ENCODE measurements at regions not wholly inside any gene's neighbourhood (a gene's known extent, or its start where the extent isn't known, plus 50 kb on each side); places are given as distances from the start of the nearest gene placed in this dataset.
"Not testable (repeated sequence)": the region's sequence is repeated elsewhere in the genome, so short reads cannot be mapped to it uniquely, and the experiment has no call there.

GRCh38 chr6:81585686-81586085, 166.8 kb downstream of the TENT5A start:
- H2AK5ac ChIP-seq (ENCODE audit: low read depth, low read length); H2AFZ ChIP-seq (ENCODE audit: low read length); POLR2A ChIA-PET (ENCODE audit: partially characterized antibody); H3K18ac ChIP-seq (ENCODE audit: extremely low read depth, low read length); H3K4ac ChIP-seq (replicated peaks; ENCODE audit: insufficient read length, low read depth, low read length); H2BK15ac ChIP-seq (ENCODE audit: low read length); DNase-seq (ENCODE audit: low read depth in 1 of 2, low spot score in 2 of 2); H4K8ac ChIP-seq (ENCODE audit: extremely low read depth, insufficient read depth, low read length); H2BK120ac ChIP-seq (replicated peaks; ENCODE audit: low read depth, low read length); H3K56ac ChIP-seq (replicated peaks; ENCODE audit: insufficient read length, low read depth, low read length); H2BK5ac ChIP-seq (ENCODE audit: low read depth, low read length); H3K4me1 ChIP-seq (replicated peaks in 1 of 4; ENCODE audit: control insufficient read depth in 3 of 4, insufficient read depth in 4 of 4, low read length in 3 of 4); CTCF ChIA-PET (ENCODE audit: partially characterized antibody); H2BK20ac ChIP-seq (ENCODE audit: low read length); H3K79me2 ChIP-seq (ENCODE audit: control insufficient read depth in 1 of 2, insufficient read depth in 2 of 2, low read length in 2 of 2); H3K4me2 ChIP-seq (ENCODE audit: insufficient read depth in 1 of 2, low read depth in 2 of 2, low read length in 2 of 2); H3K79me1 ChIP-seq (ENCODE audit: low read depth, low read length); H4K5ac ChIP-seq (ENCODE audit: insufficient read length, low read depth, low read length); H3K4me3 ChIP-seq (ENCODE audit: extremely low read depth in 1 of 4, insufficient read depth in 2 of 4, low read depth in 3 of 4, low read length in 4 of 4); H3K36me3 ChIP-seq (ENCODE audit: control insufficient read depth in 2 of 4, insufficient read depth in 4 of 4, low read length in 3 of 4); H3K23me2 ChIP-seq (ENCODE audit: low read depth, low read length); H3K9me3 ChIP-seq (ENCODE audit: insufficient read depth in 2 of 2, low read depth in 1 of 2, low read length in 1 of 2); H3K27ac ChIP-seq (ENCODE audit: low read depth, low read length); FAIRE-seq; H4K20me1 ChIP-seq (replicated peaks in 1 of 2; ENCODE audit: control insufficient read depth in 1 of 2, insufficient read depth in 2 of 2, low read length in 2 of 2); H3K9ac ChIP-seq (replicated peaks in 1 of 4; ENCODE audit: extremely low read depth in 1 of 4, low read depth in 3 of 4, low read length in 3 of 4); H3K14ac ChIP-seq (ENCODE audit: insufficient read length); H4K91ac ChIP-seq (replicated peaks; ENCODE audit: insufficient read length, low read length); H3K23ac ChIP-seq (ENCODE audit: insufficient read length); H3K27me3 ChIP-seq (replicated peaks in 1 of 4; ENCODE audit: control insufficient read depth in 3 of 4, extremely low read depth in 1 of 4, insufficient read depth in 3 of 4, low read length in 3 of 4); H2BK12ac ChIP-seq (ENCODE audit: low read depth, low read length): not testable (repeated sequence)
- 89% methylated on average over 1 of the region's 1 CpG; no CpG with 5 or more reads in 1 of the 2 experiments for WGBS, 2 experiments (ENCODE audit: extremely low coverage in 1 of 2, insufficient coverage in 1 of 2, insufficient read length in 1 of 2, insufficient replicate concordance in 2 of 2, low coverage in 1 of 2, low lambda C conversion rate in 2 of 2, missing lambda C conversion rate in 1 of 2)

- H3K27me3 ChIP-seq (replicated peaks in 1 of 4; ENCODE audit: control insufficient read depth in 3 of 4, extremely low read depth in 1 of 4, insufficient read depth in 3 of 4, low read length in 3 of 4); H3K4me2 ChIP-seq (ENCODE audit: insufficient read depth in 1 of 2, low read depth in 2 of 2, low read length in 2 of 2): not testable (repeated sequence)
- WGBS, 2 experiments (ENCODE audit: extremely low coverage in 1 of 2, insufficient coverage in 1 of 2, insufficient read length in 1 of 2, insufficient replicate concordance in 2 of 2, low coverage in 1 of 2, low lambda C conversion rate in 2 of 2, missing lambda C conversion rate in 1 of 2), result 90% methylated on average over 2 of the region's 2 CpGs; no CpG with 5 or more reads in 1 of the 2 experiments
Observed at GRCh38 chr6:81584156-81584555, 168.3 kb downstream of the TENT5A start.

More at GRCh38 chr6:81584156-81584555, 168.3 kb downstream of the TENT5A start:
- H3K23ac ChIP-seq (ENCODE audit: insufficient read length); H3K9ac ChIP-seq (replicated peaks in 1 of 4; ENCODE audit: extremely low read depth in 1 of 4, low read depth in 3 of 4, low read length in 3 of 4); H2BK20ac ChIP-seq (ENCODE audit: low read length); POLR2A ChIA-PET (ENCODE audit: partially characterized antibody); H4K91ac ChIP-seq (replicated peaks; ENCODE audit: insufficient read length, low read length); H3K79me2 ChIP-seq (ENCODE audit: control insufficient read depth in 1 of 2, insufficient read depth in 2 of 2, low read length in 2 of 2); CTCF ChIA-PET (ENCODE audit: partially characterized antibody); H3K23me2 ChIP-seq (ENCODE audit: low read depth, low read length); H4K5ac ChIP-seq (ENCODE audit: insufficient read length, low read depth, low read length); H2BK5ac ChIP-seq (ENCODE audit: low read depth, low read length); H2BK120ac ChIP-seq (replicated peaks; ENCODE audit: low read depth, low read length); H3K36me3 ChIP-seq (ENCODE audit: control insufficient read depth in 2 of 4, insufficient read depth in 4 of 4, low read length in 3 of 4); H3K4me1 ChIP-seq (replicated peaks in 1 of 4; ENCODE audit: control insufficient read depth in 3 of 4, insufficient read depth in 4 of 4, low read length in 3 of 4); FAIRE-seq; H3K4ac ChIP-seq (replicated peaks; ENCODE audit: insufficient read length, low read depth, low read length); H3K18ac ChIP-seq (ENCODE audit: extremely low read depth, low read length); H3K79me1 ChIP-seq (ENCODE audit: low read depth, low read length); H4K20me1 ChIP-seq (replicated peaks in 1 of 2; ENCODE audit: control insufficient read depth in 1 of 2, insufficient read depth in 2 of 2, low read length in 2 of 2); DNase-seq (ENCODE audit: low read depth in 1 of 2, low spot score in 2 of 2); H3K9me3 ChIP-seq (ENCODE audit: insufficient read depth in 2 of 2, low read depth in 1 of 2, low read length in 1 of 2); H3K56ac ChIP-seq (replicated peaks; ENCODE audit: insufficient read length, low read depth, low read length); H4K8ac ChIP-seq (ENCODE audit: extremely low read depth, insufficient read depth, low read length); H2BK12ac ChIP-seq (ENCODE audit: low read depth, low read length); H3K14ac ChIP-seq (ENCODE audit: insufficient read length); H2BK15ac ChIP-seq (ENCODE audit: low read length); H2AK5ac ChIP-seq (ENCODE audit: low read depth, low read length); H3K27ac ChIP-seq (ENCODE audit: low read depth, low read length); H2AFZ ChIP-seq (ENCODE audit: low read length); H3K4me3 ChIP-seq (ENCODE audit: extremely low read depth in 1 of 4, insufficient read depth in 2 of 4, low read depth in 3 of 4, low read length in 4 of 4): not testable (repeated sequence)

Measured in H1 (cell line).